A673 (cell line): ENCODE measurements at regions not wholly inside any gene's neighbourhood (a gene's known extent, or its start where the extent isn't known, plus 50 kb on each side); places are given as distances from the start of the nearest gene placed in this dataset.

ENCODE experiments used
- CTCF ChIP-seq: fragments of 300-800, 200-600 bp; sonication (generic); conservative IDR thresholded peaks from 2 replicates; pipeline ENCODE4 v1.5.1; 2017; ENCODE audit warnings: low read depth, mild to moderate bottlenecking, antibody characterized with exemption, low read length, moderate library complexity, mixed read lengths
- EZH2 ChIP-seq: fragments of 200-600 bp; sonication (generic); IDR thresholded peaks from 2 replicates; pipeline ENCODE4 v1.6.1; 2017; ENCODE audit warnings: borderline replicate concordance, low read depth, mild to moderate bottlenecking, mixed read lengths, antibody characterized with exemption, low read length; ENCODE audit not compliant: poor library complexity, severe bottlenecking

DNA sequence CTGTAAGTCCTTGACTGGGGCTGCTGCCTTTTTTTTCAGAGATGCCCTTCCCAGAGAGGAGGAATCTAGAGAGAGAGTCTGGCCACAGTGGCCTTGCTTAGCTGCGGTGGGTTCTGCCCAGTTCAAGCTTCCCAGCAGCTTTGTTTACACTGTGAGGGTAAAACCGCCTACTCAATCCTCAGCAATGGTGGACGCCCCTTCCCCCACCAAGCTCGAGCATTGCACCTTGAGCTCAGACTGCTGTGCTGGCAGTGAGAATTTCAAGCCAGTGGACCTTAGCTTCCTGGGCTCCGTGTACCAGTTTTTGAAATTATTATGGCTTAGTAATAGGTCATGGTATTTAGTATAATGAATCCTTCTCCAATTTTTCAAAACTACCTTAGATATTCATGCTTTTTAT is 395.4 kb downstream of the NPIPA7 start:
- TF ChIP-seq CTCF (no peak), EZH2 (no peak)
